ENCODE measurements at regions not wholly inside any gene's neighbourhood (a gene's known extent, or its start where the extent isn't known, plus 50 kb on each side); places are given as distances from the start of the nearest gene placed in this dataset.

- DNase-seq: no peak
- H3K4me1 ChIP-seq: no peaks in the 10 kb centered on the region
These were observed 146.6 kb downstream of the SLC24A2 start for GRCh38 chr9:19642256-19642655.

GRCh38 chr9:19641046-19641445 is 147.8 kb downstream of the SLC24A2 start:
- Histone ChIP-seq H3K4me3 (no peak overlapping the region), H3K27ac (no peak overlapping the region), H3K4me1 (no peaks in the 10 kb centered on the region), H3K9me3 (no peaks in the 10 kb centered on the region), H3K27me3 (no peaks in the 10 kb centered on the region), H3K36me3 (no peaks in the 10 kb centered on the region)
- TF ChIP-seq, protein P1, sequence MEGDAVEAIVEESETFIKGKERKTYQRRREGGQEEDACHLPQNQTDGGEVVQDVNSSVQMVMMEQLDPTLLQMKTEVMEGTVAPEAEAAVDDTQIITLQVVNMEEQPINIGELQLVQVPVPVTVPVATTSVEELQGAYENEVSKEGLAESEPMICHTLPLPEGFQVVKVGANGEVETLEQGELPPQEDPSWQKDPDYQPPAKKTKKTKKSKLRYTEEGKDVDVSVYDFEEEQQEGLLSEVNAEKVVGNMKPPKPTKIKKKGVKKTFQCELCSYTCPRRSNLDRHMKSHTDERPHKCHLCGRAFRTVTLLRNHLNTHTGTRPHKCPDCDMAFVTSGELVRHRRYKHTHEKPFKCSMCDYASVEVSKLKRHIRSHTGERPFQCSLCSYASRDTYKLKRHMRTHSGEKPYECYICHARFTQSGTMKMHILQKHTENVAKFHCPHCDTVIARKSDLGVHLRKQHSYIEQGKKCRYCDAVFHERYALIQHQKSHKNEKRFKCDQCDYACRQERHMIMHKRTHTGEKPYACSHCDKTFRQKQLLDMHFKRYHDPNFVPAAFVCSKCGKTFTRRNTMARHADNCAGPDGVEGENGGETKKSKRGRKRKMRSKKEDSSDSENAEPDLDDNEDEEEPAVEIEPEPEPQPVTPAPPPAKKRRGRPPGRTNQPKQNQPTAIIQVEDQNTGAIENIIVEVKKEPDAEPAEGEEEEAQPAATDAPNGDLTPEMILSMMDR (IDR thresholded peaks at IDR 0.05): no peak
- no peak for TF ChIP-seq POLR2A (IDR thresholded peaks at IDR 0.05)
- DNase-seq: no peak

More at GRCh38 chr9:19642256-19642655, 146.6 kb downstream of the SLC24A2 start:
- no peaks in the 10 kb centered on the region for H3K36me3 ChIP-seq
- no peaks in the 10 kb centered on the region for H3K27me3 ChIP-seq
- H3K4me3 ChIP-seq: no peak overlapping the region
- H3K27ac ChIP-seq: no peak overlapping the region
- H3K9me3 ChIP-seq: no peaks in the 10 kb centered on the region
- TF ChIP-seq POLR2A (IDR thresholded peaks at IDR 0.05): no peak

GRCh38 chr9:19640014-19640413 is 148.8 kb downstream of the SLC24A2 start:
- no peak overlapping the region for H3K27ac ChIP-seq
- DNase-seq: no peak
- TF ChIP-seq, protein P1 (IDR thresholded peaks at IDR 0.05): no peak
- TF ChIP-seq POLR2A (IDR thresholded peaks at IDR 0.05): no peak
- H3K36me3 ChIP-seq: no peaks in the 10 kb centered on the region
- no peaks in the 10 kb centered on the region for H3K27me3 ChIP-seq
- H3K9me3 ChIP-seq: no peaks in the 10 kb centered on the region
- no peaks in the 10 kb centered on the region for H3K4me1 ChIP-seq
- no peak overlapping the region for H3K4me3 ChIP-seq

GRCh38 chr9:19637084-19637483 is 151.8 kb downstream of the SLC24A2 start:
- Histone ChIP-seq H3K4me1 (no peaks in the 10 kb centered on the region), H3K27ac (no peak overlapping the region), H3K27me3 (no peaks in the 10 kb centered on the region), H3K9me3 (no peaks in the 10 kb centered on the region), H3K36me3 (no peaks in the 10 kb centered on the region), H3K4me3 (no peak overlapping the region)
- TF ChIP-seq POLR2A (IDR thresholded peaks at IDR 0.05): no peak
- TF ChIP-seq, protein P1 (IDR thresholded peaks at IDR 0.05): no peak
- no peak for DNase-seq

DNA sequence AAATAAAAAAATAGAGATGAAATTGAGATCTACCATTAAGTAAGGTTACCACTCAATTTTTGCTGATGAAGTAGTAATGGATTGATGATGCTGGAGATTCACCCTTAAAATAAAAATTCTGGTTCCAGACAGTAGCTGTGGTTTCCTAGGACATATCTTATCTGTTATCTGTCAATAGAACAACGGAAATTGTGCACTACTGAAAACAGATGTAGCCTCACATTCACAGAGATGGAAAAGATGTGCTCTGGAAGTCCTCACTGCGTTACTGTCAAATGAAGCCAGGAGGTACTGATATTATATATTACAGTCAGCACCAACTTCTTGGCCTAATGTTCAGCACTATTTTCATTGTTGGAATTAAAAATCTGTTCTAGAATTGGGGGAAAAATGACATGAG is 154.0 kb downstream of the SLC24A2 start:
- no peak for TF ChIP-seq POLR2A (IDR thresholded peaks at IDR 0.05)
- TF ChIP-seq, protein P1 (IDR thresholded peaks at IDR 0.05): no peak
- H3K4me3 ChIP-seq: no peak overlapping the region

GRCh38 chr9:19631181-19631580 is 157.7 kb downstream of the SLC24A2 start:
- H3K36me3 ChIP-seq: no peaks in the 10 kb centered on the region
- no peak for DNase-seq
- H3K9me3 ChIP-seq: no peaks in the 10 kb centered on the region
- H3K27ac ChIP-seq: no peak overlapping the region
- no peak for TF ChIP-seq POLR2A (IDR thresholded peaks at IDR 0.05)
- TF ChIP-seq, protein P1 (IDR thresholded peaks at IDR 0.05): no peak
- no peaks in the 10 kb centered on the region for H3K4me1 ChIP-seq
- H3K27me3 ChIP-seq: no peaks in the 10 kb centered on the region
- no peak overlapping the region for H3K4me3 ChIP-seq

More for the DNA sequence above, 154.0 kb downstream of the SLC24A2 start:
- Histone ChIP-seq H3K27ac (no peak overlapping the region), H3K9me3 (no peaks in the 10 kb centered on the region), H3K27me3 (no peaks in the 10 kb centered on the region), H3K36me3 (no peaks in the 10 kb centered on the region), H3K4me1 (no peaks in the 10 kb centered on the region)
- no peak for DNase-seq

Measured in Peyer's patch (tissue), 4 donors.